ENCODE measurements at regions not wholly inside any gene's neighbourhood (a gene's known extent, or its start where the extent isn't known, plus 50 kb on each side); places are given as distances from the start of the nearest gene placed in this dataset.
"Not testable (repeated sequence)": the region's sequence is repeated elsewhere in the genome, so short reads cannot be mapped to it uniquely, and the experiment has no call there.

GRCh38 chr7:68576366-68576765, 1021.9 kb upstream of the AUTS2 start:
- DNase-seq, result no peak

GRCh38 chr7:68581417-68581816, 1016.9 kb upstream of the AUTS2 start:
- no peak for DNase-seq

DNA sequence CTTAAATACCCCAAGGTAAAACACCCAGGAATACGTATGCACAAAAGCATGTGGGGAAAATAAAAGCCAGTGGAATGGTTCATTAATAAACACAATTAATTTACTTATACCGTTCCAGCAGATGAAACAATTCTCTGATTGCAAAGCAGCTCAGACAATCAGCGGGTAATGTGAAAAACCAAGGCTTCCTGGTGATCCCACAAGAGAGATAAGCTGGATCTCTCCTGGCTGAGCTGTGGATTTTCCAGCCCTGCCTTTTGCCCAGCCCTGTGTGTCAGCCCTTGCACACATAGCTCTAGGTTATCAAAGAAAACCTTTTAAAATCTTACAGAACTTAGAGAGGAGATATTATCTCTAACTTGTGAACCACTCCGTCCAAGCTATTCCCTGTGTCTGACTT, 1010.7 kb upstream of the AUTS2 start:
- no peak for DNase-seq

GRCh38 chr7:68601826-68602225, 996.4 kb upstream of the AUTS2 start:
- DNase-seq, result no peak

DNA sequence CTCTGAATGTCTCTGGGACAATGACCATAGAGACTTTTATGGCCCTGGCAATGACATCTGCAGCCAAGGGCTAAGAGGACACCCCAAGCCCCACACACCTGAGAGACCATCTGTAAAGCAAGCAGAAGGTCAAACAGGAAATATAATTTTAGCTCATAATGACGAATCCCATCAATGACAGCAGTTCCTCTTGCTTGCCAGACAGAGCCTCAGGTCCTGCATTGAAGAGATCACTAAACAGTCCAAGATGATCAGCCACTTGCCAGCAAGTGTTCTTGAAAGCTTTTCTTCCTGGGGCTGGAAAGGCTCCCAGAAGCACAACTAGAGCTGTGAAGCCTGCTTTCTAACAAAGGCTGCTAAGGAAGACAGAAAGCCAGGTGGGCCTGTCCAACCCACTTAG, 993.7 kb upstream of the AUTS2 start:
- no peak for DNase-seq

GRCh38 chr7:68610701-68611100, 987.6 kb upstream of the AUTS2 start:
- no peak for DNase-seq

DNA sequence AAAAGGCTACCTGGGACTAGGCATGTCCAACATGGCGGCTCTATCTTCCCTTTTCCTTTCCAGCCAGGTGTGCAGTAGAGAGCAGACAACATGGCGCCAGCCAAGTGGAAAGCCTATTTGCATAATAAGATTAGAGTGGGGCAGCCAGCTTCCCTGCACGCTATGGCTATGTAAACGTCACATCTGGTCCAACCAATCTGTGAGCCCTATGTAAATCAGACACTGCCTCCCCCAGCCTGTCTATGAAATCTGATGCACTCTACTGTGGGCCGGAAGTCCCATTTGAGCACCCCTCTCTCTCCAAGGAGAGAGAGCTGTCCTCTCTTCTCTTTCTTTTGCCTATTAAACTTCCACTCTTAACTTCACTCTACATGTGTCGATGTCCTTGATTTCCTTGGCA, 984.9 kb upstream of the AUTS2 start:
- DNase-seq, result no peak

DNA sequence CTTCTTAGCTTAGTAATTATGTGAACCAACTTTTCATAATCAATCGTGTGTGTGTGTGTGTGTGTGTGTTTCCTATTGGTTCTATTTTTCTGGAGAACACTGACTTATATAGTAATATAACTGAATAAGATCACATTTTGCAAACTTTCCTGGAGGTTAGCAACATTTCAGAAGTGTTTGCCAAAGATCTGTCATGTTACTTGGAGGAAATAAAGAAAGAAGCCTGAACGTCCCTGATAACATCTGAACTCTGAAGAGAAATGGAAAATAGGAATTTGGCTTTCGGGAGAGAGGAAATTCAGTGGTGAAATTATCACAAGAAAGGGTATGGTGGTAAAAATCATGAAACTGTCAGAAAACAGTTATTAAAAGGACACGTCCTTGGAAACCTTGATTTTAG, 984.4 kb upstream of the AUTS2 start:
- DNase-seq, result no peak

DNA sequence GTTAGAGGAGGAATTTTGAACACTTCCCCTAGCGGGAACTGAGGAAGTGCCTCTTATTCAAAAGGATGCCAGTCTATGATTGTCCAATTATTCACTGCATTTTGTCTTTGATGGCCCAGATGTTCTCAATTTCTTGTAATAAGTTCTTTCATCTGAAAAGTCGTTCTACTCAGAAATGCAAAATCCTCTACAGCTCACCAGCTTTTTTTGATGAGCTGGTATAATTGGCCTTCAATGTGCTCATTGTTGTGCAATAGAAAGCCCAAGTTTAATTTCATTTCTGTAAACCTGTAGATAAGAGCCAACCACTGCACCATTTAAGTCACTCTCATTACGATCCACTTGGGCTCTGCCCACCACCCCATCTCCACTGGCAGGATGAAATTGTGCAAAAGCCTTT, 978.7 kb upstream of the AUTS2 start:
- no peak for DNase-seq

GRCh38 chr7:68622500-68622899, 975.8 kb upstream of the AUTS2 start:
- no peak for DNase-seq

DNA sequence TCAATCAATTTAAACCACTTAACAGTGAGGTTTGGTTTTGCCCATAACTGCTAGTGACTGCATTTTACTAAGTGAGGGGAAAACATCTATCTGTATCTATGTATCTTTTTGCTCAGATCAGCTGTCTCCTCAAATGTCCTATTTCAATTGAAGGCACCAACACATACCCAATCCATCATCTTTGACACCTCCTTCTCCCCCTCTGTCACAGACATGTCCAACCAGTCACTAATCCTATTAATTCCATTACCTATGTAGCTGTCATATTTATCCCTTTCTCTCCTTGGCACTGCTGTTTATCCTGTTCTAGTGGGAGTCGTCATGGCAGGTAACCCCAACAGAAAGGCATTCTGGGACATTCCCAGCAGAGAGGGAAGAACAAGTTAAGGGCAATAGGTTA, 975.2 kb upstream of the AUTS2 start:
- DNase-seq, result no peak

GRCh38 chr7:68627247-68627864, 970.9 kb upstream of the AUTS2 start:
- no peak for DNase-seq

- DNase-seq, result not testable (repeated sequence)
Measured at GRCh38 chr7:68630914-68631313, 967.4 kb upstream of the AUTS2 start.

DNA sequence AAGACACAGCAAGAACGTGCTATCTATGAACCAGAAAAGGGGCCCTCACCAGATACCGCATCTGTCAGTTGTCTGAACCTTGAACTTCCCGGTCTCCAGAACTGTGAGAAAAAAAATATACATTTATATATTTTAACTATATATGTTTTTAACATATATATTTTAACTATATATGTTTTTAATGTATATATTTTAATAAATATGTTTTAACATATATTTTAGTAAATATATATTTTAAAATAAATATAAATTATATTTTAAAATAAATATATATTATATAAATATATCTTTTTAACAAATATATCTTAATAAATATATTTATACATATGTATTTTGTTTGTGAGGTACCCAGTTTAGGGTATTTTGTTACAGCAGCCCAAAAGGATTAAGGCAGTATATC, 958.2 kb upstream of the AUTS2 start:
- DNase-seq, result no peak

GRCh38 chr7:68642727-68643126, 955.5 kb upstream of the AUTS2 start:
- no peak for DNase-seq

GRCh38 chr7:68663392-68663791, 934.9 kb upstream of the AUTS2 start:
- no peak for DNase-seq

- no peak for DNase-seq
Measured at GRCh38 chr7:68671046-68671445, 927.2 kb upstream of the AUTS2 start.

DNA sequence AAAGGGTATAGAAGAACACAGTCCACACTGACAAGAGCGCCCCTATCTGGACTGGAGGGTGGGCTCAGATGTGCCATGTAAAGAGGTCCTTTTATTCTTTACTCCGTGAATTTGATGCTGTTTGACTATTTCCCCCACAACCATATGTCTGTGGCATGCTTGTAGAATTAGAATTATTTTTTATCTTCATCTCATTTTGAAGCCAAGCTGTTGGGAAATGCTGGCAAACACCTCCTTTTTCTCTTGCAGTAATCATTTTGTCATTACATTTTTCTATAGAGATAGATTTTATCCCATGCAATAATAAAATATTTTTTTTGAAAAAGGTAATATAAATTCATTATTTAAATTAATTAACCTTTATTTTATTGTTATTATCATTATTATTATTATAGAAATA, 926.6 kb upstream of the AUTS2 start:
- DNase-seq, result no peak

- no peak for DNase-seq
Measured at GRCh38 chr7:68674826-68675225, 923.4 kb upstream of the AUTS2 start.

- no peak for DNase-seq
Measured at GRCh38 chr7:68676813-68677535, 921.3 kb upstream of the AUTS2 start.

- no peak for DNase-seq
Measured at GRCh38 chr7:68678196-68678595, 920.1 kb upstream of the AUTS2 start.

DNA sequence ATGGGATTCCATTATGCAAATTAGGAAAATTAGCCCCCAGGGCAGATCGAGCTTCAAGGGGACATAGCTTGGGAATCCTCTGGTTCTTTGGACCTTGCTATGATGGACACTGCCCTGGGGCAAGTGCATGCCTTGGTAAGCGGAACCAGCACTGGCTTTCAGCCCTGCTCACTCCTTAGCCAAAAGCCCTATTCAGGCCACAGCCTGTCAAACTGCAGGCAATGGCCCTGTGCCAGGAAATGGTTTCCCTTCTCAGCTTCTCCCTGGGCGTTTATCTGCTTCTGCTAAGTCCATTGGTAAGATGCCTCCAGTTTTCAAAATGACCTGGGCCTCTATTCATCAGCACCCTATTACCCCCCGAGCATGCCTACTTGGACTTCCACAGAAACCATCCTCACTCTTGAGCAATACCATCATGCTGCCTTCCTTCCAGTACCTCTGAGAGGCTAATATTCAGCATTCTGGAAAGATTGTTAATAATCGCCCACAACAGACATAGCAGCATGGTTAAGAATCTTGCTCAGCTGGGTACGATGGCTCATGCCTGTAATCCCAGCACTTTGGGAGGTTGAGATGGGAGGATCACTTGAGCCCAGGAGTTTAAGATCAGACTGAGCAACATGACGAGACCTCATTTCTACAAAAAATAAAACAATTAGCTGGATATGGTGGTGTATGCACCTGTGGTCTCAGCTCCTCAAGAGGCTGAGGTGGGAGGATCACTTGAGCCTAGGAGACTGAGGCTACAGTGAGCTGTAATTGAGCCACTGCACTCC, 918.6 kb upstream of the AUTS2 start:
- no peak for DNase-seq

DNA sequence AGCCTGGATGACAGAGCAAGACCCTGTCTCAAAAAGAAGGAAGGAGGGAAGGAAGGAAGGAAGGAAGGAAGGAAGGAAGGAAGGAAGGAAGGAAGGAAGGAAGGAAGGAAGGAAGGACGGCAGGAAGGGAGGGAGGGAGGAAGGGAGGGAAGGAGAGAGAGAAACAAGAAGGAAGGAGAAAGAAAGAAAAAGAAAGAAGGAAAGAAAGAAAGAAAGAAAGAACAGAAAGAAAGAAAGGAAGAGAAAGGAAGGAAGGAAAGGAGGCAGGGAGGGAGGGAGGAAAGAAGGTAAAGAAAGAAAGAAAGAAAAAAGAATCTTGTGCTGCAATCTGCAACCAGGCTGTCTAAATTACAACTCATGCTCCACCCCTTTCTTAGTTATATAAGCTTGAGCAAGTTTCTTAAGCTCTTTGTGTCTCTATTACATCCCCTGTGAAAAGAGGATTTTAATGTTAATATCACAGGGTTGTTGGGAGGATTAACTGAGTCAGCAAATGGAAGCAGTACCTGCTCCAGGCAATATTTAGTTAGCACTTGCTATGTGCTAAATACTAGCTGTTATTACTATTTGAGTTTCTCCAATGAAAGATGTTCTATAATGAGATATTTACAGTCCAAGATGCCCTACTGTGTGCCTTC, 917.9 kb upstream of the AUTS2 start:
- DNase-seq, result no peak

GRCh38 chr7:68682910-68683309, 915.4 kb upstream of the AUTS2 start:
- no peak for DNase-seq
